H1 (cell line): ENCODE measurements at regions not wholly inside any gene's neighbourhood (a gene's known extent, or its start where the extent isn't known, plus 50 kb on each side); places are given as distances from the start of the nearest gene placed in this dataset.

Experiments
- CTCF ChIA-PET: fragments of 300-600 bp; sonication (Branson Sonifier 250); formaldehyde crosslinking; loops from one replicate; lab custom pipeline; 2021; ENCODE audit not compliant: partially characterized antibody; lab: Charles Lee
- POLR2A ChIA-PET: fragments of 300-600 bp; sonication (Branson Sonifier 250); formaldehyde crosslinking; loops from one replicate; lab custom pipeline; 2021; ENCODE audit warnings: inconsistent platforms; ENCODE audit not compliant: partially characterized antibody; lab: Charles Lee
- DNase-seq, 2 experiments: peaks; one replicate each; pipeline versions ENCODE4 v3.0.0 to v3.0.0-alpha.2; 2010 to 2022; ENCODE audit warnings: low spot score in 2 of 2, low read depth in 1 of 2, mixed read lengths in 1 of 2
- FAIRE-seq: peaks from 2 replicates; lab custom pipeline; 2011; peaks lifted over from hg19 to GRCh38; lab: Jason Lieb, UNC
- H2AFZ ChIP-seq: 2 replicates; pipeline ENCODE4 v1.8.1; 2012; ENCODE audit warnings: low read length, inconsistent platforms
- H2AK5ac ChIP-seq: 2 replicates; pipeline ENCODE4 v1.6.1; 2013; ENCODE audit warnings: low read depth, low read length
- H2BK120ac ChIP-seq: replicated peaks from 2 replicates; pipeline ENCODE3; 2013; ENCODE audit warnings: low read depth, low read length, inconsistent platforms
- H2BK12ac ChIP-seq: 2 replicates; pipeline ENCODE4 v1.6.1; 2013; ENCODE audit warnings: low read depth, low read length
- H2BK15ac ChIP-seq: 2 replicates; pipeline ENCODE4 v1.6.1; 2013; ENCODE audit warnings: low read length
- H2BK20ac ChIP-seq: 2 replicates; pipeline ENCODE4 v1.6.1; 2013; ENCODE audit warnings: low read length
- H2BK5ac ChIP-seq: 2 replicates; pipeline ENCODE4 v1.6.1; 2013; ENCODE audit warnings: low read depth, low read length
- H3K14ac ChIP-seq: 2 replicates; pipeline ENCODE4 v1.6.1; 2013; ENCODE audit warnings: inconsistent platforms; ENCODE audit not compliant: insufficient read length
- H3K18ac ChIP-seq: 2 replicates; pipeline ENCODE4 v1.6.1; 2013; ENCODE audit warnings: low read length; ENCODE audit errors: extremely low read depth
- H3K23ac ChIP-seq: 2 replicates; pipeline ENCODE4 v1.6.1; 2013; ENCODE audit warnings: inconsistent platforms; ENCODE audit not compliant: insufficient read length
- H3K23me2 ChIP-seq: 2 replicates; pipeline ENCODE4 v1.6.1; 2013; ENCODE audit warnings: low read depth, low read length
- H3K27ac ChIP-seq: 2 replicates; pipeline ENCODE4 v1.6.1; 2011; ENCODE audit warnings: low read depth, low read length, inconsistent platforms
- H3K27me3 ChIP-seq, 4 experiments: replicated peaks in 1 of 4; 1 replicate in 1 of 4; 2 replicates in 3 of 4; pipeline versions ENCODE4 v1.6.1 to v1.8.1; 2011 to 2013; ENCODE audit warnings: low read length in 3 of 4, mild to moderate bottlenecking in 3 of 4, inconsistent platforms in 2 of 4, mixed read lengths in 2 of 4, moderate library complexity in 1 of 4; ENCODE audit not compliant: control insufficient read depth in 3 of 4, insufficient read depth in 3 of 4; ENCODE audit errors: extremely low read depth in 1 of 4
- H3K36me3 ChIP-seq, 4 experiments: 2 replicates each; pipeline versions ENCODE4 v1.6.1 to v1.8.1; 2011 to 2013; ENCODE audit warnings: mild to moderate bottlenecking in 4 of 4, low read length in 3 of 4, moderate library complexity in 2 of 4, control low read depth in 1 of 4, inconsistent platforms in 1 of 4; ENCODE audit not compliant: insufficient read depth in 4 of 4, control insufficient read depth in 2 of 4
- H3K4ac ChIP-seq: replicated peaks from 2 replicates; pipeline ENCODE3; 2013; ENCODE audit warnings: low read length, low read depth, mixed read lengths, inconsistent platforms; ENCODE audit not compliant: insufficient read length
- H3K4me1 ChIP-seq, 4 experiments: replicated peaks in 1 of 4; 1 replicate in 1 of 4; 2 replicates in 3 of 4; pipeline versions ENCODE4 v1.6.1 to v1.8.1; 2011 to 2013; ENCODE audit warnings: low read length in 3 of 4, inconsistent platforms in 2 of 4, mixed read lengths in 1 of 4; ENCODE audit not compliant: insufficient read depth in 4 of 4, control insufficient read depth in 3 of 4
- H3K4me2 ChIP-seq, 2 experiments: 2 replicates each; pipeline versions ENCODE4 v1.6.1 to v1.8.1; 2011 to 2013; ENCODE audit warnings: low read depth in 2 of 2, low read length in 2 of 2, control low read depth in 1 of 2, inconsistent platforms in 1 of 2, mild to moderate bottlenecking in 1 of 2; ENCODE audit not compliant: insufficient read depth in 1 of 2
- H3K4me3 ChIP-seq, 4 experiments: fragments of 200-600, 300-600 bp in 1 of 4; sonication (generic), shearing (Covaris generic), sonication (Bioruptor Twin) in 1 of 4; 2 replicates each; pipeline versions ENCODE4 v1.5.1 to v1.8.1; 2011 to 2016; ENCODE audit warnings: low read length in 4 of 4, low read depth in 3 of 4, control low read depth in 2 of 4, inconsistent platforms in 2 of 4, mild to moderate bottlenecking in 2 of 4, mixed read lengths in 1 of 4, moderate library complexity in 1 of 4; ENCODE audit not compliant: insufficient read depth in 2 of 4; ENCODE audit errors: extremely low read depth in 1 of 4
- H3K56ac ChIP-seq: replicated peaks from 2 replicates; pipeline ENCODE3; 2013; ENCODE audit warnings: low read depth, mild to moderate bottlenecking, mixed read lengths, low read length, inconsistent platforms; ENCODE audit not compliant: insufficient read length
- H3K79me1 ChIP-seq: 2 replicates; pipeline ENCODE4 v1.6.1; 2013; ENCODE audit warnings: low read depth, low read length, control low read depth
- H3K79me2 ChIP-seq, 2 experiments: 2 replicates each; pipeline versions ENCODE4 v1.6.1 to v1.8.1; 2012 to 2013; ENCODE audit warnings: low read length in 2 of 2, mild to moderate bottlenecking in 2 of 2, inconsistent platforms in 1 of 2; ENCODE audit not compliant: insufficient read depth in 2 of 2, control insufficient read depth in 1 of 2
- H3K9ac ChIP-seq, 4 experiments: replicated peaks in 1 of 4; 1 replicate in 1 of 4; 2 replicates in 3 of 4; pipeline versions ENCODE4 v1.6.1 to v1.8.1; 2011 to 2013; ENCODE audit warnings: low read depth in 3 of 4, low read length in 3 of 4, control low read depth in 2 of 4, mild to moderate bottlenecking in 2 of 4, moderate library complexity in 2 of 4, inconsistent platforms in 1 of 4; ENCODE audit errors: extremely low read depth in 1 of 4
- H3K9me3 ChIP-seq, 2 experiments: 2 replicates each; pipeline versions ENCODE4 v1.6.1 to v1.8.1; 2012 to 2013; ENCODE audit warnings: mild to moderate bottlenecking in 2 of 2, moderate library complexity in 2 of 2, control low read depth in 1 of 2, inconsistent platforms in 1 of 2, low read depth in 1 of 2, low read length in 1 of 2, mixed read lengths in 1 of 2; ENCODE audit not compliant: insufficient read depth in 2 of 2
- H4K20me1 ChIP-seq, 2 experiments: replicated peaks in 1 of 2; 2 replicates each; pipeline versions ENCODE3 to v1.8.1; 2011 to 2013; ENCODE audit warnings: inconsistent platforms in 2 of 2, low read length in 2 of 2, mild to moderate bottlenecking in 1 of 2; ENCODE audit not compliant: insufficient read depth in 2 of 2, control insufficient read depth in 1 of 2
- H4K5ac ChIP-seq: 2 replicates; pipeline ENCODE4 v1.6.1; 2013; ENCODE audit warnings: low read length, low read depth, mixed read lengths, inconsistent platforms; ENCODE audit not compliant: insufficient read length
- H4K8ac ChIP-seq: 2 replicates; pipeline ENCODE4 v1.8.0; 2013; ENCODE audit warnings: mild to moderate bottlenecking, moderate library complexity, low read length, inconsistent platforms; ENCODE audit not compliant: insufficient read depth; ENCODE audit errors: extremely low read depth
- H4K91ac ChIP-seq: replicated peaks from 2 replicates; pipeline ENCODE3; 2013; ENCODE audit warnings: low read length, mixed read lengths, inconsistent platforms; ENCODE audit not compliant: insufficient read length
- ASH2L ChIP-seq: fragments of 200-600, 300-600 bp; sonication (generic); IDR thresholded peaks from one replicate; pipeline ENCODE4 v1.7.1; 2017; ENCODE audit warnings: low read length
- BRCA1 ChIP-seq: IDR thresholded peaks from 2 replicates; pipeline ENCODE4 v1.6.1; 2012; ENCODE audit warnings: low read depth, low read length, improper control_type of control experiment
- CHD2 ChIP-seq: IDR thresholded peaks from 2 replicates; pipeline ENCODE4 v1.6.1; 2012; ENCODE audit warnings: low read length, improper control_type of control experiment
- RBBP5 ChIP-seq: IDR thresholded peaks from 2 replicates; pipeline ENCODE4 v1.7.1; 2012; ENCODE audit warnings: low read depth, mild to moderate bottlenecking, inconsistent platforms, low read length, moderate library complexity, borderline replicate concordance
- SIX5 ChIP-seq: IDR thresholded peaks from 2 replicates; pipeline ENCODE4 v1.6.1; 2011; ENCODE audit warnings: mild to moderate bottlenecking, low read depth, low read length
- SP2 ChIP-seq: IDR thresholded peaks from 2 replicates; pipeline ENCODE4 v1.6.1; 2012; ENCODE audit warnings: mild to moderate bottlenecking, low read length, inconsistent platforms
- TAF1 ChIP-seq: IDR thresholded peaks from 2 replicates; pipeline ENCODE4 v1.6.1; 2011; ENCODE audit warnings: mild to moderate bottlenecking, low read depth, low read length
- WGBS, 2 experiments: shearing (Covaris generic) in 1 of 2; methylation state at CpG; one replicate each; pipeline versions ENCODE4 v1.1.6 to v1.1.7; 2013 to 2015; ENCODE audit warnings: low lambda C conversion rate in 2 of 2, mixed read lengths in 2 of 2, inconsistent platforms in 1 of 2, low coverage in 1 of 2, missing lambda C conversion rate in 1 of 2; ENCODE audit not compliant: insufficient replicate concordance in 2 of 2, insufficient coverage in 1 of 2, insufficient read length in 1 of 2; ENCODE audit errors: extremely low coverage in 1 of 2, missing lambda C conversion rate in 1 of 2; 5-methylcytosine and 5-hydroxymethylcytosine counted together
- TF ChIP-seq, protein P1 (sequence below): IDR thresholded peaks from 2 replicates; pipeline ENCODE4 v1.6.1; 2012; ENCODE audit warnings: inconsistent platforms
- TF ChIP-seq, protein P2 (sequence below): IDR thresholded peaks from 2 replicates; pipeline ENCODE4 v1.6.1; 2012; ENCODE audit warnings: low read length, inconsistent platforms

DNA sequence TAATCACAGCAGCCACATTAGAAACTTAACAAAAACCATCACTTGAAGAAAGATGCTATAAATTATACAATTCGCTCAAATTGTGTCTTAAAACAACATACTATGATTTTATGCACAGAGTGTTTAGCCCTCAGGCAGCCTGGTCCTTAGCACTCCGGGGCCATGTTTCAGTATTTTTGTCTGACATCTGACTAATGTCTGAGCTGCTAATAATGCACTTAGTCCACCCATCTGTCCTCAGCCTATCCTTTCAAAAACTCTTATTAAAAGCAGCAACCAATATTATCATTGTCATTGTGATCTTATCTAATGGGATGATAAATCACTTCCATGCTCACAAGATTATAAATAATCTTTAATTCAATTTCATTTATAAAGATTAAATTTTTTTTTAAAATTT lies 602.7 kb upstream of the FOXG1 start:
- Histone ChIP-seq H2BK12ac (no peak overlapping the region), H3K27ac (no peak overlapping the region), H4K8ac (no peak overlapping the region), H2BK5ac (no peak overlapping the region), H4K20me1 (no peaks in the 10 kb centered on the region), H2AFZ (no peak overlapping the region), H3K4ac (no peak overlapping the region), H3K4me1 (no peaks in the 10 kb centered on the region), H3K4me2 (no peak overlapping the region), H3K14ac (no peak overlapping the region), H4K91ac (no peak overlapping the region), H3K36me3 (no peaks in the 10 kb centered on the region), H2BK20ac (no peak overlapping the region), H3K18ac (no peak overlapping the region), H3K23me2 (no peaks in the 10 kb centered on the region), H4K5ac (no peak overlapping the region), H3K79me1 (no peaks in the 10 kb centered on the region), H2BK120ac (no peak overlapping the region), H2AK5ac (no peak overlapping the region), H3K27me3 (no peaks in the 10 kb centered on the region), H3K9me3 (peaks cover 2 to 5% of the 10 kb centered on the region in 2 experiments; a peak in 1 of 4 replicates), H3K23ac (no peak overlapping the region), H2BK15ac (no peak overlapping the region), H3K56ac (no peak overlapping the region)
- DNase-seq: no peak
- POLR2A ChIA-PET: no interaction called here
- 95% methylated on average over 2 of the region's 2 CpGs; no CpG with 5 or more reads in 1 of the 2 experiments for WGBS, 2 experiments
- CTCF ChIA-PET: no interaction called here
- peak; percentile 28 for FAIRE-seq
- TF ChIP-seq CHD2: no peak
- no peak for TF ChIP-seq TAF1
- TF ChIP-seq SP2: no peak
- no peak for TF ChIP-seq ASH2L
- TF ChIP-seq, protein P1, sequence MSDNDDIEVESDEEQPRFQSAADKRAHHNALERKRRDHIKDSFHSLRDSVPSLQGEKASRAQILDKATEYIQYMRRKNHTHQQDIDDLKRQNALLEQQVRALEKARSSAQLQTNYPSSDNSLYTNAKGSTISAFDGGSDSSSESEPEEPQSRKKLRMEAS: no peak
- no peak for TF ChIP-seq RBBP5
- TF ChIP-seq SIX5: no peak
- TF ChIP-seq, protein P2, sequence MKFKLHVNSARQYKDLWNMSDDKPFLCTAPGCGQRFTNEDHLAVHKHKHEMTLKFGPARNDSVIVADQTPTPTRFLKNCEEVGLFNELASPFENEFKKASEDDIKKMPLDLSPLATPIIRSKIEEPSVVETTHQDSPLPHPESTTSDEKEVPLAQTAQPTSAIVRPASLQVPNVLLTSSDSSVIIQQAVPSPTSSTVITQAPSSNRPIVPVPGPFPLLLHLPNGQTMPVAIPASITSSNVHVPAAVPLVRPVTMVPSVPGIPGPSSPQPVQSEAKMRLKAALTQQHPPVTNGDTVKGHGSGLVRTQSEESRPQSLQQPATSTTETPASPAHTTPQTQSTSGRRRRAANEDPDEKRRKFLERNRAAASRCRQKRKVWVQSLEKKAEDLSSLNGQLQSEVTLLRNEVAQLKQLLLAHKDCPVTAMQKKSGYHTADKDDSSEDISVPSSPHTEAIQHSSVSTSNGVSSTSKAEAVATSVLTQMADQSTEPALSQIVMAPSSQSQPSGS: no peak
- TF ChIP-seq BRCA1: no peak
- TF ChIP-seq, all 59 proteins: peak for 0
- no peaks in the 10 kb centered on the region for H3K79me2 ChIP-seq
- no peak overlapping the region for H3K4me3 ChIP-seq
- H3K9ac ChIP-seq: no peak overlapping the region
